RWPE1 (cell line): ENCODE measurements at regions not wholly inside any gene's neighbourhood (a gene's known extent, or its start where the extent isn't known, plus 50 kb on each side); places are given as distances from the start of the nearest gene placed in this dataset.

Experiments
- CTCF ChIA-PET: fragments of 350-600 bp; sonication (Branson Sonifier 250); formaldehyde crosslinking; extraction: SDS; loops from one replicate; lab custom pipeline; 2021; lab: Yijun Ruan, JAX
- POLR2A ChIA-PET: fragments of 400-600 bp; formaldehyde crosslinking; extraction: SDS; loops from one replicate; lab custom pipeline; 2020; ENCODE audit warnings: antibody characterized with exemption; ENCODE audit not compliant: low non-redundant PET; lab: Yijun Ruan, JAX
- DNase-seq: peaks from one replicate; pipeline ENCODE4 v3.0.0; 2012; ENCODE audit warnings: low spot score
- H3K27ac ChIP-seq: fragments of 450-650 bp; 2 replicates; pipeline ENCODE4 v1.5.1; 2017
- TF ChIP-seq, protein P1 (sequence below): fragments of 450-650 bp; conservative IDR thresholded peaks from 2 replicates; pipeline ENCODE4 v1.5.1; 2017; ENCODE audit warnings: low read depth, mild to moderate bottlenecking

DNA sequence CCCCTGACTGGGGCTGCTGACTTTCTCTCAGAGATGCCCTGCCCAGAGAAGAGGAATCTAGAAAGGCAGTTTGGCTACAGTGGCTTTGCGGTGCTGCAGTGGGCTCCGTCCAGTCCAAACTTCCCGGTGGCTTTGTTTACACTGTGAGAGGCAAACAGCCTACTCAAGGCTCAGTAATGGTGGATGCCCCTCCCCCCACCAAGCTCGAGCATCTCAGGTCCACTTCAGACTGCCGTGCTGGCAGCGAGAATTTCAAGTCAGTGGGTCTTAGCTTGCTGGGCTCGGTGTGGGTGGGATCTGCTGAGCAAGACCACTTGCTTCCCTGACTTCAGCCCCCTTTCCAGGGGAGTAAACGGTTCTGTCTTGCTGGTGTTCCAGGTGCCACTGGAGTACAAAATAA lies 734.5 kb upstream of the LRRN3 start:
- ChIA-PET CTCF (interaction anchor here (0.6 kb wide), 1 partner anchor 594 kb away, joined by 3 read pairs; no protein-coding TSS in a partner anchor), POLR2A (no interaction called here)
- no peak overlapping the region for H3K27ac ChIP-seq
- no peak for DNase-seq
- TF ChIP-seq, protein P1, sequence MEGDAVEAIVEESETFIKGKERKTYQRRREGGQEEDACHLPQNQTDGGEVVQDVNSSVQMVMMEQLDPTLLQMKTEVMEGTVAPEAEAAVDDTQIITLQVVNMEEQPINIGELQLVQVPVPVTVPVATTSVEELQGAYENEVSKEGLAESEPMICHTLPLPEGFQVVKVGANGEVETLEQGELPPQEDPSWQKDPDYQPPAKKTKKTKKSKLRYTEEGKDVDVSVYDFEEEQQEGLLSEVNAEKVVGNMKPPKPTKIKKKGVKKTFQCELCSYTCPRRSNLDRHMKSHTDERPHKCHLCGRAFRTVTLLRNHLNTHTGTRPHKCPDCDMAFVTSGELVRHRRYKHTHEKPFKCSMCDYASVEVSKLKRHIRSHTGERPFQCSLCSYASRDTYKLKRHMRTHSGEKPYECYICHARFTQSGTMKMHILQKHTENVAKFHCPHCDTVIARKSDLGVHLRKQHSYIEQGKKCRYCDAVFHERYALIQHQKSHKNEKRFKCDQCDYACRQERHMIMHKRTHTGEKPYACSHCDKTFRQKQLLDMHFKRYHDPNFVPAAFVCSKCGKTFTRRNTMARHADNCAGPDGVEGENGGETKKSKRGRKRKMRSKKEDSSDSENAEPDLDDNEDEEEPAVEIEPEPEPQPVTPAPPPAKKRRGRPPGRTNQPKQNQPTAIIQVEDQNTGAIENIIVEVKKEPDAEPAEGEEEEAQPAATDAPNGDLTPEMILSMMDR, result no peak

DNA sequence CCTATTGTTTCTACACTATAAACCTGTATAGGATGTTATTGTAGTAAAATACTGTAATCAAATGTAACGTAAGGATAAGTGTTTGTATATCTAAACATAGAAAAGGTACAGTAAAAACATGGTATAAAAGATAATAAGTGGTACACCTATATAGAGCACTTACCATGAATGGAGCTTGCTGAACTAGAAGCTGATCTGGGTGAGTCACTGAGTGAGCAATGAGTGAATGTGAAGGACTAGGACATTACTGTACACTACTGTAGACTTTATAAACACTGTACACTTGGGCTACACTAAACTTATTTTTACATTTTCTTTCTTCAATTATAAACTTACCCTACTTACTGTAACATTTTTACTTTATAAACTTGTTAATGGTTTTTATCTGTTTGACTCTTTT lies 732.9 kb upstream of the LRRN3 start:
- TF ChIP-seq, protein P1, result no peak
- CTCF ChIA-PET, result interaction anchor here (0.6 to 1.2 kb wide), 2 partner anchors 12 to 34 kb away, joined by 3 read pairs; no protein-coding TSS in a partner anchor
- DNase-seq, result no peak
- H3K27ac ChIP-seq, result no peak overlapping the region
- POLR2A ChIA-PET, result no interaction called here

DNA sequence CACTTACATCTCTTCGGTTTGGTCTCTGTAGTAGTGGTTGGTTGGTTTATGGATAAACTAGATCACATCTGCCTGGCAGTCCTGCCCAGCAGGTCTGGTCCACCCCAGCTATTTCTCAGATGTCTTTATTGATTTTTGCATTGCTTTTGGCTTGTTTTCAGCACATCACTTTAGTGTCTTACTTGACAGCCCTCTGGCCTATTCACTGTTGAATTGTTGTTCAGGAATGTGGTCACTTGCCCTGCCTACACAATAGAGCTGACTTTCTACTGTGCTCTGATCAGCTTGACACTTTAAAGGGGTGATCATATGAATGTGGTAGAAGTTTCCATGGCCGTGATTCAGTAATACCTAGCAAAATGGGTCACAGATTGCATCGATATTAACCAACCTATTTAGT lies 719.2 kb upstream of the LRRN3 start:
- POLR2A ChIA-PET, result no interaction called here
- CTCF ChIA-PET, result interaction anchor here (0.6 kb wide), 1 partner anchor 202 kb away, joined by 3 read pairs; no protein-coding TSS in a partner anchor
- TF ChIP-seq, protein P1, result no peak
- no peak overlapping the region for H3K27ac ChIP-seq
- DNase-seq, result no peak

DNA sequence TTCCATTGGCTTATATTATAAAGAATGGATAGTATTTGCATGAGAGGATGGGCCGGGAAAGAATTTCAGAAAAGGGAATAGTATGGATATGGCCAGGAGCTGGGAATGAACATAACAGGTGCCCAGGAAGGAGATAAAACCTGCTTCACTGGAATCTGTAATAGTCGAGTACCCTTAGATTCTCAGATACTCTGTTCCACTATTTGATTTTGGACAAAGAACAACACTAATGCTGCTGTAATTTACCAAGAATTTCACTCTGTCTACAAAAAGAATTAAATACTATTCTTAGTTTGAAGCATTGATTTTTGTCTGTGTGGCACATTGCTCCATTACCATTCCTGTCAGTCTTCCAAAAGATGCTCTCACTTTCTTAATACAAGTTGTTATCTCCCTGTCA lies 718.2 kb upstream of the LRRN3 start:
- H3K27ac ChIP-seq, result no peak overlapping the region
- CTCF ChIA-PET, result interaction anchor here (0.7 kb wide), 1 partner anchor 1290 kb away, joined by 3 read pairs; no protein-coding TSS in a partner anchor
- DNase-seq, result no peak
- TF ChIP-seq, protein P1, result no peak
- POLR2A ChIA-PET, result no interaction called here

DNA sequence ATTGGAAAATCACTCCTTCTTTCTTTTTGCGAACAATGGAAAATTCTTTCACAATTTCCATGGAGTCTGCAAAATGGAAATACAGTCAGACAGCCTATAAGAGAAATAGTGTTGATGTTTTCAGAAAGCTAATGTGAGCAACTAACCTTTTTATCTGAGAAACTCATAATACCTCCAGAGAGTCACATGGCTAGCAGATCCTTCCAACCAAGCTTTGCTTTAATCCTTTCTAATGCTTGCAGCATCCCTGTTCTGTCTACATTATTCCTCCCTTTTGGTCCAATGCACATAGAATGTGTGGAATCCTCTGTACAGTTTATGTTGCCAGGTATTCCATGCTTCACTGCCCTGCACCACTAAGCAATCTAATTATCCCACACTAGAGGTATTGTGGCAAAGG lies 717.5 kb upstream of the LRRN3 start:
- CTCF ChIA-PET, result interaction anchor here (0.7 kb wide), 1 partner anchor 1290 kb away, joined by 3 read pairs; no protein-coding TSS in a partner anchor
- DNase-seq, result no peak

DNA sequence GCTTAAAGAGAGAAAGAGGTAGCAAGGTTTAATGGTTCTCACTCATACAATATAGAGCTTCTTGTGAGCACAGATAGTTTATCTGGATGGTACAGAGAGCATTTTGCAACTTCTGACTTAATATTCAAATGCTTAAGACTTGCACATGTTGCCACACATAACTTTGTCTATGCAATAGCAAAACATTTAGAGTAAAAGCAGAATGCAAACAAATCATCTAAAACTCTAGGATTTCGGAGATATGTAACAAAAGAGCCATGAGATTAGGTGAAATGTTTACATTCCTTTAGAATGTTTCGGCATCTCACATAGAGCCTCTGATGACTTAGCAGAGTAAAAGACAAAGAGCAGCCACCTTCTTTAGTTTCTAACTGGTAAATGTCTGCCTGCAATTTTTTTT lies 717.1 kb upstream of the LRRN3 start:
- DNase-seq, result no peak
- no peak overlapping the region for H3K27ac ChIP-seq
- POLR2A ChIA-PET, result interaction anchor here (0.6 kb wide), 1 partner anchor 10 kb away, joined by 3 read pairs; no protein-coding TSS in a partner anchor
- TF ChIP-seq, protein P1, result no peak
- CTCF ChIA-PET, result no interaction called here

More for the DNA sequence above, 717.5 kb upstream of the LRRN3 start:
- TF ChIP-seq, protein P1, result no peak
- POLR2A ChIA-PET, result interaction anchor here (0.6 kb wide), 1 partner anchor 9 kb away, joined by 3 read pairs; no protein-coding TSS in a partner anchor
- H3K27ac ChIP-seq, result no peak overlapping the region
